COLO668 (cell line): ENCODE measurements at regions not wholly inside any gene's neighbourhood (a gene's known extent, or its start where the extent isn't known, plus 50 kb on each side); places are given as distances from the start of the nearest gene placed in this dataset.

Experiments used
- DNase-seq: peaks from one replicate; lab custom pipeline; 2025; ENCODE audit not compliant: unreplicated experiment; lab: John Stamatoyannopoulos, UW

GRCh38 chr15:37682304-37682703 lies 252.1 kb upstream of the TMCO5A start:
- DNase-seq = no peak

GRCh38 chr15:37691911-37692310 lies 242.5 kb upstream of the TMCO5A start:
- DNase-seq = no peak

- no peak for DNase-seq
Measured at GRCh38 chr15:37693926-37694325, 240.5 kb upstream of the TMCO5A start.

GRCh38 chr15:37695719-37696118 lies 238.7 kb upstream of the TMCO5A start:
- DNase-seq = no peak

- DNase-seq = no peak
Measured at GRCh38 chr15:37698679-37699078, 235.8 kb upstream of the TMCO5A start.

GRCh38 chr15:37701230-37701629 lies 233.2 kb upstream of the TMCO5A start:
- DNase-seq = no peak

GRCh38 chr15:37709669-37710068 lies 224.8 kb upstream of the TMCO5A start:
- DNase-seq = no peak

GRCh38 chr15:37715101-37715500 lies 219.3 kb upstream of the TMCO5A start:
- DNase-seq = no peak

- DNase-seq = no peak
Measured at GRCh38 chr15:37720267-37720666, 214.2 kb upstream of the TMCO5A start.

GRCh38 chr15:37731146-37731746 lies 203.2 kb upstream of the TMCO5A start:
- no peak for DNase-seq

GRCh38 chr15:37733628-37734027 lies 200.8 kb upstream of the TMCO5A start:
- no peak for DNase-seq

GRCh38 chr15:37740623-37741141 lies 193.8 kb upstream of the TMCO5A start:
- DNase-seq = no peak

- no peak for DNase-seq
Measured at GRCh38 chr15:37743826-37744225, 190.6 kb upstream of the TMCO5A start.

GRCh38 chr15:37744521-37744920 lies 189.9 kb upstream of the TMCO5A start:
- DNase-seq = no peak

- no peak for DNase-seq
Measured at GRCh38 chr15:37751401-37751800, 183.0 kb upstream of the TMCO5A start.

GRCh38 chr15:37756407-37756806 lies 178.0 kb upstream of the TMCO5A start:
- DNase-seq = no peak

GRCh38 chr15:37758412-37758811 lies 176.0 kb upstream of the TMCO5A start:
- no peak for DNase-seq

GRCh38 chr15:37764733-37765191 lies 169.7 kb upstream of the TMCO5A start:
- peak; percentile 27 for DNase-seq

- peak; percentile 8 for DNase-seq
Measured at GRCh38 chr15:37765786-37766185, 168.7 kb upstream of the TMCO5A start.

- DNase-seq = no peak
Measured at GRCh38 chr15:37767841-37768455, 166.5 kb upstream of the TMCO5A start.

- DNase-seq = no peak
Measured at GRCh38 chr15:37771465-37771864, 163.0 kb upstream of the TMCO5A start.

GRCh38 chr15:37773111-37773860 lies 161.2 kb upstream of the TMCO5A start:
- DNase-seq = no peak
